Thyroid gland (tissue), 4 donors: ENCODE measurements at regions not wholly inside any gene's neighbourhood (a gene's known extent, or its start where the extent isn't known, plus 50 kb on each side); places are given as distances from the start of the nearest gene placed in this dataset.

Source experiments
- CTCF ChIP-seq, 6 experiments: fragments of 200-600 bp in 3 of 6; fragments of 450-650 bp in 3 of 6; sonication (generic) in 3 of 6; IDR thresholded peaks; one replicate each; pipeline ENCODE4 v1.5.1; 2016 to 2019; ENCODE audit warnings: antibody characterized with exemption in 6 of 6, mild to moderate bottlenecking in 2 of 6, inconsistent platforms in 1 of 6, moderate library complexity in 1 of 6
- POLR2A ChIP-seq, 2 donors: fragments of 450-650 bp; IDR thresholded peaks; one replicate each; pipeline ENCODE4 v1.6.1; 2017; ENCODE audit warnings: antibody characterized with exemption in 2 of 2, mild to moderate bottlenecking in 2 of 2, moderate library complexity in 1 of 2

- TF ChIP-seq CTCF (IDR thresholded peaks at IDR 0.05) (no peak), POLR2A (IDR thresholded peaks at IDR 0.05) (no peak)
Measured at GRCh38 chr20:6495907-6496306, 271.6 kb upstream of the BMP2 start.
